ENCODE measurements at regions not wholly inside any gene's neighbourhood (a gene's known extent, or its start where the extent isn't known, plus 50 kb on each side); places are given as distances from the start of the nearest gene placed in this dataset.
"Not testable (repeated sequence)": the region's sequence is repeated elsewhere in the genome, so short reads cannot be mapped to it uniquely, and the experiment has no call there.

- H3K9me3 ChIP-seq: no peaks in the 10 kb centered on the region
- no peak for DNase-seq
- no peaks in the 10 kb centered on the region for H3K36me3 ChIP-seq (ENCODE audit: control insufficient read depth, insufficient read depth, low read length)
- H3K27me3 ChIP-seq (replicated peaks; ENCODE audit: control insufficient read depth, insufficient read depth, low read length): no peaks in the 10 kb centered on the region
- H3K27ac Mint-ChIP-seq (ENCODE audit: unreplicated experiment): no peak overlapping the region
- TF ChIP-seq CTCF (IDR thresholded peaks at IDR 0.05; ENCODE audit: insufficient read depth in 1 of 2, low read depth in 1 of 2, low read length in 1 of 2, severe bottlenecking in 1 of 2, unreplicated experiment in 1 of 2): no peak
- H3K4me1 ChIP-seq: no peaks in the 10 kb centered on the region; the same call in 1 of the 2 replicates
- POLR2A ChIA-PET: no interaction called here
- no peak overlapping the region for H3K4me3 ChIP-seq (ENCODE audit: low read depth, low read length)
- H3K4me1 Mint-ChIP-seq (ENCODE audit: low read depth, unreplicated experiment): peaks cover 9% of the 10 kb centered on the region
- H3K27me3 Mint-ChIP-seq (ENCODE audit: insufficient read depth, unreplicated experiment): no peaks in the 10 kb centered on the region
- H3K4me3 Mint-ChIP-seq (ENCODE audit: unreplicated experiment): no peak overlapping the region
- BruUV-seq (replicated peaks): no TSS peak
- CTCF ChIA-PET: no interaction called here
- H3K9me3 Mint-ChIP-seq (ENCODE audit: unreplicated experiment): no peaks in the 10 kb centered on the region
- intact Hi-C loops (cut with micrococcal nuclease; ENCODE audit: unreplicated experiment): loop anchor here (10.0 kb wide), 1 partner anchor 365 kb away; no protein-coding TSS in a partner anchor
- H3K36me3 Mint-ChIP-seq (ENCODE audit: insufficient read depth, unreplicated experiment): no peaks in the 10 kb centered on the region
Observed at GRCh38 chr4:106529348-106530023, 160.9 kb upstream of the GIMD1 start.

GRCh38 chr4:106527316-106527715 is 158.7 kb upstream of the GIMD1 start:
- Histone ChIP-seq H3K9me3 (no peaks in the 10 kb centered on the region), H3K27me3 (replicated peaks; ENCODE audit: control insufficient read depth, insufficient read depth, low read length) (no peaks in the 10 kb centered on the region), H3K36me3 (ENCODE audit: control insufficient read depth, insufficient read depth, low read length) (no peaks in the 10 kb centered on the region), H3K4me3 (ENCODE audit: low read depth, low read length) (no peak overlapping the region), H3K4me1 (no peaks in the 10 kb centered on the region)
- BruUV-seq (replicated peaks): no TSS peak
- POLR2A ChIA-PET: no interaction called here
- H3K27me3 Mint-ChIP-seq (ENCODE audit: insufficient read depth, unreplicated experiment): no peaks in the 10 kb centered on the region
- no peaks in the 10 kb centered on the region for H3K4me1 Mint-ChIP-seq (ENCODE audit: low read depth, unreplicated experiment)
- no peak overlapping the region for H3K4me3 Mint-ChIP-seq (ENCODE audit: unreplicated experiment)
- no peak overlapping the region for H3K27ac Mint-ChIP-seq (ENCODE audit: unreplicated experiment)
- no peak for TF ChIP-seq CTCF (IDR thresholded peaks at IDR 0.05; ENCODE audit: insufficient read depth in 1 of 2, low read depth in 1 of 2, low read length in 1 of 2, severe bottlenecking in 1 of 2, unreplicated experiment in 1 of 2)
- CTCF ChIA-PET: no interaction called here
- H3K36me3 Mint-ChIP-seq (ENCODE audit: insufficient read depth, unreplicated experiment): no peaks in the 10 kb centered on the region
- no peak for DNase-seq
- intact Hi-C loops (cut with micrococcal nuclease; ENCODE audit: unreplicated experiment): loop anchor here (10.0 kb wide), 1 partner anchor 367 kb away; no protein-coding TSS in a partner anchor
- H3K9me3 Mint-ChIP-seq (ENCODE audit: unreplicated experiment): no peaks in the 10 kb centered on the region

GRCh38 chr4:106525425-106525824 is 156.8 kb upstream of the GIMD1 start:
- H3K4me1 ChIP-seq; H3K36me3 ChIP-seq (ENCODE audit: control insufficient read depth, insufficient read depth, low read length); CTCF ChIA-PET; BruUV-seq (replicated peaks); H3K27me3 ChIP-seq (replicated peaks; ENCODE audit: control insufficient read depth, insufficient read depth, low read length); DNase-seq; H3K36me3 Mint-ChIP-seq (ENCODE audit: insufficient read depth, unreplicated experiment); H3K27me3 Mint-ChIP-seq (ENCODE audit: insufficient read depth, unreplicated experiment); H3K4me1 Mint-ChIP-seq (ENCODE audit: low read depth, unreplicated experiment); H3K4me3 ChIP-seq (ENCODE audit: low read depth, low read length); H3K4me3 Mint-ChIP-seq (ENCODE audit: unreplicated experiment); H3K27ac Mint-ChIP-seq (ENCODE audit: unreplicated experiment); H3K9me3 ChIP-seq; H3K9me3 Mint-ChIP-seq (ENCODE audit: unreplicated experiment): not testable (repeated sequence)
- intact Hi-C loops (cut with micrococcal nuclease; ENCODE audit: unreplicated experiment): loop anchor here (10.0 kb wide), 1 partner anchor 369 kb away; no protein-coding TSS in a partner anchor
- POLR2A ChIA-PET: interaction anchor here (0.6 kb wide), 1 partner anchor 157 kb away, joined by 3 read pairs; no protein-coding TSS in a partner anchor

- H3K27ac Mint-ChIP-seq (ENCODE audit: unreplicated experiment); H3K4me3 Mint-ChIP-seq (ENCODE audit: unreplicated experiment); H3K36me3 Mint-ChIP-seq (ENCODE audit: insufficient read depth, unreplicated experiment); H3K9me3 Mint-ChIP-seq (ENCODE audit: unreplicated experiment); H3K27me3 ChIP-seq (replicated peaks; ENCODE audit: control insufficient read depth, insufficient read depth, low read length); BruUV-seq (replicated peaks); CTCF ChIA-PET; H3K36me3 ChIP-seq (ENCODE audit: control insufficient read depth, insufficient read depth, low read length); H3K9me3 ChIP-seq; H3K4me1 Mint-ChIP-seq (ENCODE audit: low read depth, unreplicated experiment); H3K4me3 ChIP-seq (ENCODE audit: low read depth, low read length); DNase-seq; H3K27me3 Mint-ChIP-seq (ENCODE audit: insufficient read depth, unreplicated experiment); H3K4me1 ChIP-seq: not testable (repeated sequence)
- intact Hi-C loops (cut with micrococcal nuclease; ENCODE audit: unreplicated experiment): loop anchor here (5.0 to 10.0 kb wide), 2 partner anchors 257 to 370 kb away; no protein-coding TSS in a partner anchor
- POLR2A ChIA-PET: interaction anchor here (0.6 kb wide), 1 partner anchor 157 kb away, joined by 3 read pairs; no protein-coding TSS in a partner anchor
Observed at GRCh38 chr4:106524772-106525171, 156.2 kb upstream of the GIMD1 start.

All from Caco-2 (cell line).